H1 (cell line): ENCODE measurements at regions not wholly inside any gene's neighbourhood (a gene's known extent, or its start where the extent isn't known, plus 50 kb on each side); places are given as distances from the start of the nearest gene placed in this dataset.

Source experiments
- CTCF ChIA-PET: fragments of 300-600 bp; sonication (Branson Sonifier 250); formaldehyde crosslinking; loops from one replicate; lab custom pipeline; 2021; ENCODE audit not compliant: partially characterized antibody; lab: Charles Lee
- POLR2A ChIA-PET: fragments of 300-600 bp; sonication (Branson Sonifier 250); formaldehyde crosslinking; loops from one replicate; lab custom pipeline; 2021; ENCODE audit warnings: inconsistent platforms; ENCODE audit not compliant: partially characterized antibody; lab: Charles Lee
- DNase-seq, 2 experiments: peaks; one replicate each; pipeline versions ENCODE4 v3.0.0 to v3.0.0-alpha.2; 2010 to 2022; ENCODE audit warnings: low spot score in 2 of 2, low read depth in 1 of 2, mixed read lengths in 1 of 2
- FAIRE-seq: peaks from 2 replicates; lab custom pipeline; 2011; peaks lifted over from hg19 to GRCh38; lab: Jason Lieb, UNC
- H2AFZ ChIP-seq: 2 replicates; pipeline ENCODE4 v1.8.1; 2012; ENCODE audit warnings: low read length, inconsistent platforms
- H2AK5ac ChIP-seq: 2 replicates; pipeline ENCODE4 v1.6.1; 2013; ENCODE audit warnings: low read depth, low read length
- H2BK120ac ChIP-seq: replicated peaks from 2 replicates; pipeline ENCODE3; 2013; ENCODE audit warnings: low read depth, low read length, inconsistent platforms
- H2BK12ac ChIP-seq: 2 replicates; pipeline ENCODE4 v1.6.1; 2013; ENCODE audit warnings: low read depth, low read length
- H2BK15ac ChIP-seq: 2 replicates; pipeline ENCODE4 v1.6.1; 2013; ENCODE audit warnings: low read length
- H2BK20ac ChIP-seq: 2 replicates; pipeline ENCODE4 v1.6.1; 2013; ENCODE audit warnings: low read length
- H2BK5ac ChIP-seq: 2 replicates; pipeline ENCODE4 v1.6.1; 2013; ENCODE audit warnings: low read depth, low read length
- H3K14ac ChIP-seq: 2 replicates; pipeline ENCODE4 v1.6.1; 2013; ENCODE audit warnings: inconsistent platforms; ENCODE audit not compliant: insufficient read length
- H3K18ac ChIP-seq: 2 replicates; pipeline ENCODE4 v1.6.1; 2013; ENCODE audit warnings: low read length; ENCODE audit errors: extremely low read depth
- H3K23ac ChIP-seq: 2 replicates; pipeline ENCODE4 v1.6.1; 2013; ENCODE audit warnings: inconsistent platforms; ENCODE audit not compliant: insufficient read length
- H3K23me2 ChIP-seq: 2 replicates; pipeline ENCODE4 v1.6.1; 2013; ENCODE audit warnings: low read depth, low read length
- H3K27ac ChIP-seq: 2 replicates; pipeline ENCODE4 v1.6.1; 2011; ENCODE audit warnings: low read depth, low read length, inconsistent platforms
- H3K27me3 ChIP-seq, 4 experiments: replicated peaks in 1 of 4; 1 replicate in 1 of 4; 2 replicates in 3 of 4; pipeline versions ENCODE4 v1.6.1 to v1.8.1; 2011 to 2013; ENCODE audit warnings: low read length in 3 of 4, mild to moderate bottlenecking in 3 of 4, inconsistent platforms in 2 of 4, mixed read lengths in 2 of 4, moderate library complexity in 1 of 4; ENCODE audit not compliant: control insufficient read depth in 3 of 4, insufficient read depth in 3 of 4; ENCODE audit errors: extremely low read depth in 1 of 4
- H3K36me3 ChIP-seq, 4 experiments: 2 replicates each; pipeline versions ENCODE4 v1.6.1 to v1.8.1; 2011 to 2013; ENCODE audit warnings: mild to moderate bottlenecking in 4 of 4, low read length in 3 of 4, moderate library complexity in 2 of 4, control low read depth in 1 of 4, inconsistent platforms in 1 of 4; ENCODE audit not compliant: insufficient read depth in 4 of 4, control insufficient read depth in 2 of 4
- H3K4ac ChIP-seq: replicated peaks from 2 replicates; pipeline ENCODE3; 2013; ENCODE audit warnings: low read length, low read depth, mixed read lengths, inconsistent platforms; ENCODE audit not compliant: insufficient read length
- H3K4me1 ChIP-seq, 4 experiments: replicated peaks in 1 of 4; 1 replicate in 1 of 4; 2 replicates in 3 of 4; pipeline versions ENCODE4 v1.6.1 to v1.8.1; 2011 to 2013; ENCODE audit warnings: low read length in 3 of 4, inconsistent platforms in 2 of 4, mixed read lengths in 1 of 4; ENCODE audit not compliant: insufficient read depth in 4 of 4, control insufficient read depth in 3 of 4
- H3K4me2 ChIP-seq, 2 experiments: 2 replicates each; pipeline versions ENCODE4 v1.6.1 to v1.8.1; 2011 to 2013; ENCODE audit warnings: low read depth in 2 of 2, low read length in 2 of 2, control low read depth in 1 of 2, inconsistent platforms in 1 of 2, mild to moderate bottlenecking in 1 of 2; ENCODE audit not compliant: insufficient read depth in 1 of 2
- H3K4me3 ChIP-seq, 4 experiments: fragments of 200-600, 300-600 bp in 1 of 4; sonication (generic), shearing (Covaris generic), sonication (Bioruptor Twin) in 1 of 4; 2 replicates each; pipeline versions ENCODE4 v1.5.1 to v1.8.1; 2011 to 2016; ENCODE audit warnings: low read length in 4 of 4, low read depth in 3 of 4, control low read depth in 2 of 4, inconsistent platforms in 2 of 4, mild to moderate bottlenecking in 2 of 4, mixed read lengths in 1 of 4, moderate library complexity in 1 of 4; ENCODE audit not compliant: insufficient read depth in 2 of 4; ENCODE audit errors: extremely low read depth in 1 of 4
- H3K56ac ChIP-seq: replicated peaks from 2 replicates; pipeline ENCODE3; 2013; ENCODE audit warnings: low read depth, mild to moderate bottlenecking, mixed read lengths, low read length, inconsistent platforms; ENCODE audit not compliant: insufficient read length
- H3K79me1 ChIP-seq: 2 replicates; pipeline ENCODE4 v1.6.1; 2013; ENCODE audit warnings: low read depth, low read length, control low read depth
- H3K79me2 ChIP-seq, 2 experiments: 2 replicates each; pipeline versions ENCODE4 v1.6.1 to v1.8.1; 2012 to 2013; ENCODE audit warnings: low read length in 2 of 2, mild to moderate bottlenecking in 2 of 2, inconsistent platforms in 1 of 2; ENCODE audit not compliant: insufficient read depth in 2 of 2, control insufficient read depth in 1 of 2
- H3K9ac ChIP-seq, 4 experiments: replicated peaks in 1 of 4; 1 replicate in 1 of 4; 2 replicates in 3 of 4; pipeline versions ENCODE4 v1.6.1 to v1.8.1; 2011 to 2013; ENCODE audit warnings: low read depth in 3 of 4, low read length in 3 of 4, control low read depth in 2 of 4, mild to moderate bottlenecking in 2 of 4, moderate library complexity in 2 of 4, inconsistent platforms in 1 of 4; ENCODE audit errors: extremely low read depth in 1 of 4
- H3K9me3 ChIP-seq, 2 experiments: 2 replicates each; pipeline versions ENCODE4 v1.6.1 to v1.8.1; 2012 to 2013; ENCODE audit warnings: mild to moderate bottlenecking in 2 of 2, moderate library complexity in 2 of 2, control low read depth in 1 of 2, inconsistent platforms in 1 of 2, low read depth in 1 of 2, low read length in 1 of 2, mixed read lengths in 1 of 2; ENCODE audit not compliant: insufficient read depth in 2 of 2
- H4K20me1 ChIP-seq, 2 experiments: replicated peaks in 1 of 2; 2 replicates each; pipeline versions ENCODE3 to v1.8.1; 2011 to 2013; ENCODE audit warnings: inconsistent platforms in 2 of 2, low read length in 2 of 2, mild to moderate bottlenecking in 1 of 2; ENCODE audit not compliant: insufficient read depth in 2 of 2, control insufficient read depth in 1 of 2
- H4K5ac ChIP-seq: 2 replicates; pipeline ENCODE4 v1.6.1; 2013; ENCODE audit warnings: low read length, low read depth, mixed read lengths, inconsistent platforms; ENCODE audit not compliant: insufficient read length
- H4K8ac ChIP-seq: 2 replicates; pipeline ENCODE4 v1.8.0; 2013; ENCODE audit warnings: mild to moderate bottlenecking, moderate library complexity, low read length, inconsistent platforms; ENCODE audit not compliant: insufficient read depth; ENCODE audit errors: extremely low read depth
- H4K91ac ChIP-seq: replicated peaks from 2 replicates; pipeline ENCODE3; 2013; ENCODE audit warnings: low read length, mixed read lengths, inconsistent platforms; ENCODE audit not compliant: insufficient read length
- BRCA1 ChIP-seq: IDR thresholded peaks from 2 replicates; pipeline ENCODE4 v1.6.1; 2012; ENCODE audit warnings: low read depth, low read length, improper control_type of control experiment
- SAP30 ChIP-seq: fragments of 300-600 bp; sonication (generic); IDR thresholded peaks from 2 replicates; pipeline ENCODE4 v1.7.1; 2012; ENCODE audit warnings: low read length, moderate library complexity, mild to moderate bottlenecking, inconsistent platforms; ENCODE audit not compliant: insufficient read depth, insufficient replicate concordance
- SIN3A ChIP-seq, 2 experiments: IDR thresholded peaks in 1 of 2; conservative IDR thresholded peaks in 1 of 2; 2 replicates each; pipeline ENCODE4 v1.6.1; 2011 to 2012; ENCODE audit warnings: low read length in 2 of 2, improper control_type of control experiment in 1 of 2, low read depth in 1 of 2, mild to moderate bottlenecking in 1 of 2
- WGBS, 2 experiments: shearing (Covaris generic) in 1 of 2; methylation state at CpG; one replicate each; pipeline versions ENCODE4 v1.1.6 to v1.1.7; 2013 to 2015; ENCODE audit warnings: low lambda C conversion rate in 2 of 2, mixed read lengths in 2 of 2, inconsistent platforms in 1 of 2, low coverage in 1 of 2, missing lambda C conversion rate in 1 of 2; ENCODE audit not compliant: insufficient replicate concordance in 2 of 2, insufficient coverage in 1 of 2, insufficient read length in 1 of 2; ENCODE audit errors: extremely low coverage in 1 of 2, missing lambda C conversion rate in 1 of 2; 5-methylcytosine and 5-hydroxymethylcytosine counted together

GRCh38 chr10:129102906-129103693 lies 363.9 kb upstream of the MGMT start:
- H3K23me2 ChIP-seq, result no peaks in the 10 kb centered on the region
- no peak overlapping the region for H3K14ac ChIP-seq
- CTCF ChIA-PET, result interaction anchor here (0.7 kb wide), 1 partner anchor 9 kb away, joined by 3 read pairs; no protein-coding TSS in a partner anchor
- no peak overlapping the region for H2BK5ac ChIP-seq
- no peak overlapping the region for H3K9ac ChIP-seq
- H3K9me3 ChIP-seq, result no peaks in the 10 kb centered on the region
- FAIRE-seq (no peak), DNase-seq (no peak)
- no peak overlapping the region for H2BK12ac ChIP-seq
- no peak overlapping the region for H3K23ac ChIP-seq
- no peaks in the 10 kb centered on the region for H3K79me2 ChIP-seq
- H3K27me3 ChIP-seq, result no peaks in the 10 kb centered on the region
- POLR2A ChIA-PET, result no interaction called here
- H3K79me1 ChIP-seq, result no peaks in the 10 kb centered on the region
- H3K27ac ChIP-seq, result no peak overlapping the region
- H2BK20ac ChIP-seq, result no peak overlapping the region
- no peak overlapping the region for H4K91ac ChIP-seq
- H3K4ac ChIP-seq, result no peak overlapping the region
- H4K20me1 ChIP-seq, result no peaks in the 10 kb centered on the region
- no peak overlapping the region for H4K8ac ChIP-seq
- H3K56ac ChIP-seq, result no peak overlapping the region
- H2AK5ac ChIP-seq, result no peak overlapping the region
- 94% methylated on average over 7 of the region's 7 CpGs; no CpG with 5 or more reads in 1 of the 2 experiments for WGBS, 2 experiments
- no peak overlapping the region for H2BK15ac ChIP-seq
- H3K4me2 ChIP-seq, result no peak overlapping the region
- H2BK120ac ChIP-seq, result no peak overlapping the region
- no peak for TF ChIP-seq SIN3A (conservative IDR thresholded peaks at IDR 0.05 in 1 of 2, IDR thresholded peaks at IDR 0.05 in 1 of 2; ENCODE audit: low read depth in 1 of 2, low read length in 2 of 2)
- no peak for TF ChIP-seq BRCA1
- no peak for TF ChIP-seq SAP30
- no peak overlapping the region for H4K5ac ChIP-seq
- H2AFZ ChIP-seq, result no peak overlapping the region
- no peak overlapping the region for H3K18ac ChIP-seq
- H3K4me3 ChIP-seq, result no peak overlapping the region
- no peaks in the 10 kb centered on the region for H3K4me1 ChIP-seq
- no peaks in the 10 kb centered on the region for H3K36me3 ChIP-seq
